IMR-90 (cell line): ENCODE measurements at regions not wholly inside any gene's neighbourhood (a gene's known extent, or its start where the extent isn't known, plus 50 kb on each side); places are given as distances from the start of the nearest gene placed in this dataset.

Experiments used
- ATAC-seq: fragments of 200-7000 bp; cut with Tn5 transposase; 2 replicates; pipeline ENCODE4 v1.9.1; 2020; ENCODE audit warnings: low read depth, mild to moderate bottlenecking, moderate library complexity
- BruUV-seq: library from RNA; stranded (reverse); fragments of 400-500 nt; replicated peaks from 2 replicates; lab custom pipeline; 2021; lab: Mats Ljungman, UMichigan
- CTCF ChIA-PET: fragments of 300-600 bp; formaldehyde crosslinking; extraction: SDS; loops from one replicate; lab custom pipeline; 2021; ENCODE audit warnings: antibody characterized with exemption; lab: Yijun Ruan, JAX
- POLR2A ChIA-PET: fragments of 300-600 bp; sonication (Branson Sonifier 250); formaldehyde crosslinking; loops from one replicate; lab custom pipeline; 2022; ENCODE audit warnings: antibody characterized with exemption; ENCODE audit not compliant: unreplicated experiment; lab: Charles Lee
- DNase-seq: peaks from one replicate; pipeline ENCODE4 v3.0.0; 2013
- H2AFZ ChIP-seq: replicated peaks from 2 replicates; pipeline ENCODE3; 2013; ENCODE audit warnings: low read length, mild to moderate bottlenecking; ENCODE audit not compliant: poor library complexity
- H2AK5ac ChIP-seq: 2 replicates; pipeline ENCODE4 v1.6.1; 2013; ENCODE audit warnings: low read depth, low read length, inconsistent platforms
- H2AK9ac ChIP-seq: replicated peaks from 2 replicates; pipeline ENCODE3; 2013; ENCODE audit warnings: mild to moderate bottlenecking, low read depth, low read length, moderate library complexity; ENCODE audit not compliant: poor library complexity
- H2BK120ac ChIP-seq: 2 replicates; pipeline ENCODE4 v1.6.1; 2013; ENCODE audit warnings: low read depth, low read length, inconsistent platforms
- H2BK15ac ChIP-seq: 3 replicates; pipeline ENCODE4 v1.6.1; 2013; ENCODE audit warnings: low read depth, low read length, inconsistent platforms
- H2BK20ac ChIP-seq: 2 replicates; pipeline ENCODE4 v1.6.1; 2013; ENCODE audit warnings: low read depth, mild to moderate bottlenecking, inconsistent platforms, low read length, moderate library complexity
- H2BK5ac ChIP-seq: 2 replicates; pipeline ENCODE4 v1.6.1; 2013; ENCODE audit warnings: mild to moderate bottlenecking, low read depth, low read length, inconsistent platforms; ENCODE audit not compliant: poor library complexity, severe bottlenecking
- H3K14ac ChIP-seq: replicated peaks from 2 replicates; pipeline ENCODE4 v1.6.1; 2013; ENCODE audit warnings: low read depth, low read length, inconsistent platforms
- H3K18ac ChIP-seq: 2 replicates; pipeline ENCODE4 v1.6.1; 2013; ENCODE audit warnings: low read depth, low read length, control low read depth
- H3K23ac ChIP-seq: 2 replicates; pipeline ENCODE4 v1.6.1; 2013; ENCODE audit warnings: low read depth, low read length, inconsistent platforms
- H3K27ac ChIP-seq: 2 replicates; pipeline ENCODE4 v1.5.1; 2013; ENCODE audit warnings: mild to moderate bottlenecking, control low read depth, low read length; ENCODE audit not compliant: insufficient read depth
- H3K27me3 ChIP-seq: 2 replicates; pipeline ENCODE4 v1.6.1; 2013; ENCODE audit warnings: low read length; ENCODE audit not compliant: control insufficient read depth, insufficient read depth
- H3K36me3 ChIP-seq: 2 replicates; pipeline ENCODE4 v1.6.1; 2013; ENCODE audit warnings: low read length, mixed read lengths; ENCODE audit not compliant: control insufficient read depth, insufficient read depth
- H3K4ac ChIP-seq: 2 replicates; pipeline ENCODE4 v1.6.1; 2013; ENCODE audit warnings: low read depth, low read length, inconsistent platforms
- H3K4me1 ChIP-seq: 2 replicates; pipeline ENCODE4 v1.6.1; 2013; ENCODE audit warnings: low read length, mixed read lengths; ENCODE audit not compliant: control insufficient read depth, insufficient read depth
- H3K4me2 ChIP-seq: 2 replicates; pipeline ENCODE4 v1.6.1; 2013; ENCODE audit warnings: low read depth, mild to moderate bottlenecking, control low read depth, low read length, moderate library complexity
- H3K4me3 ChIP-seq: 2 replicates; pipeline ENCODE4 v1.5.1; 2013; ENCODE audit warnings: low read depth, mild to moderate bottlenecking, control low read depth, low read length, moderate library complexity; ENCODE audit not compliant: insufficient read depth
- H3K56ac ChIP-seq: 2 replicates; pipeline ENCODE4 v1.6.1; 2013; ENCODE audit warnings: low read length, inconsistent platforms; ENCODE audit not compliant: insufficient read depth; ENCODE audit errors: extremely low read depth
- H3K79me1 ChIP-seq, 2 experiments: 2 replicates each; pipeline ENCODE4 v1.6.1; 2013; ENCODE audit warnings: low read length in 2 of 2, inconsistent platforms in 1 of 2, low read depth in 1 of 2
- H3K9ac ChIP-seq: 2 replicates; pipeline ENCODE4 v1.6.1; 2013; ENCODE audit warnings: low read depth, low read length, control low read depth
- H3K9me1 ChIP-seq: 2 replicates; pipeline ENCODE4 v1.6.1; 2013; ENCODE audit warnings: low read length, inconsistent platforms; ENCODE audit not compliant: insufficient read depth
- H3K9me3 ChIP-seq: 2 replicates; pipeline ENCODE4 v1.6.1; 2013; ENCODE audit warnings: low read length; ENCODE audit not compliant: control insufficient read depth, insufficient read depth
- H4K20me1 ChIP-seq: 2 replicates; pipeline ENCODE4 v1.6.1; 2013; ENCODE audit warnings: low read length, inconsistent platforms; ENCODE audit not compliant: insufficient read depth
- H4K5ac ChIP-seq: 2 replicates; pipeline ENCODE4 v1.6.1; 2013; ENCODE audit warnings: mild to moderate bottlenecking, low read depth, low read length, control low read depth
- H4K8ac ChIP-seq, 2 experiments: 2 replicates each; pipeline ENCODE4 v1.6.1; 2013; ENCODE audit warnings: low read depth in 2 of 2, low read length in 2 of 2, control low read depth in 1 of 2, inconsistent platforms in 1 of 2
- H4K91ac ChIP-seq: 2 replicates; pipeline ENCODE4 v1.6.1; 2013; ENCODE audit warnings: low read depth, low read length, inconsistent platforms; ENCODE audit not compliant: insufficient read depth
- BHLHE40 ChIP-seq: fragments of 150-350 bp; IDR thresholded peaks from 2 replicates; pipeline ENCODE4 v1.6.1; 2016; ENCODE audit warnings: mild to moderate bottlenecking, low read depth, low read length
- CEBPB ChIP-seq: IDR thresholded peaks from 2 replicates; pipeline ENCODE4 v1.6.1; 2012; ENCODE audit warnings: low read depth, low read length, improper control_type of control experiment
- CHD1 ChIP-seq: IDR thresholded peaks from 2 replicates; pipeline ENCODE4 v1.6.1; 2012; ENCODE audit warnings: low read depth, low read length, improper control_type of control experiment
- CTCF ChIP-seq: conservative IDR thresholded peaks from 2 replicates; pipeline ENCODE4 v1.5.1; 2012; ENCODE audit warnings: mild to moderate bottlenecking, low read depth, low read length, improper control_type of control experiment
- ELK1 ChIP-seq: fragments of 150-350 bp; IDR thresholded peaks from 2 replicates; pipeline ENCODE4 v1.6.1; 2016; ENCODE audit warnings: low read depth, mild to moderate bottlenecking, low read length, moderate library complexity, borderline replicate concordance
- FOS ChIP-seq: fragments of 150-350 bp; IDR thresholded peaks from 2 replicates; pipeline ENCODE4 v1.6.1; 2016; ENCODE audit warnings: low read depth, low read length
- MAFK ChIP-seq: IDR thresholded peaks from 2 replicates; pipeline ENCODE4 v1.6.1; 2012; ENCODE audit warnings: low read depth, low read length, improper control_type of control experiment
- MAZ ChIP-seq: IDR thresholded peaks from 2 replicates; pipeline ENCODE4 v1.6.1; 2012; ENCODE audit warnings: low read depth, mild to moderate bottlenecking, low read length, improper control_type of control experiment, moderate library complexity, borderline replicate concordance
- MXI1 ChIP-seq: IDR thresholded peaks from 2 replicates; pipeline ENCODE4 v1.6.1; 2012; ENCODE audit warnings: low read depth, mild to moderate bottlenecking, low read length, moderate library complexity, borderline replicate concordance
- NFE2L2 ChIP-seq: fragments of 150-350 bp; IDR thresholded peaks from 2 replicates; pipeline ENCODE4 v1.6.1; 2016; ENCODE audit warnings: low read depth, mild to moderate bottlenecking, low read length
- POLR2A ChIP-seq: IDR thresholded peaks from 2 replicates; pipeline ENCODE4 v1.6.1; 2012; ENCODE audit warnings: mild to moderate bottlenecking, low read depth, low read length
- RAD21 ChIP-seq: IDR thresholded peaks from 2 replicates; pipeline ENCODE4 v1.6.1; 2012; ENCODE audit warnings: low read length, improper control_type of control experiment
- RCOR1 ChIP-seq: IDR thresholded peaks from 2 replicates; pipeline ENCODE4 v1.6.1; 2012; ENCODE audit warnings: mild to moderate bottlenecking, low read length, improper control_type of control experiment; ENCODE audit not compliant: insufficient replicate concordance
- RFX5 ChIP-seq: IDR thresholded peaks from 2 replicates; pipeline ENCODE4 v1.8.0; 2012; ENCODE audit warnings: low read depth, mild to moderate bottlenecking, low read length, moderate library complexity
- SMC3 ChIP-seq: fragments of 150-350 bp; IDR thresholded peaks from 2 replicates; pipeline ENCODE4 v1.6.1; 2016; ENCODE audit warnings: low read depth, mild to moderate bottlenecking, antibody characterized with exemption, low read length, moderate library complexity
- USF2 ChIP-seq: fragments of 150-350 bp; IDR thresholded peaks from 2 replicates; pipeline ENCODE4 v1.6.1; 2017; ENCODE audit warnings: mild to moderate bottlenecking, antibody characterized with exemption, low read length, low read depth
- WGBS, 2 experiments: methylation state at CpG; one replicate each; pipeline versions ENCODE4 v1.1.5 to v1.1.7; 2013; ENCODE audit warnings: missing lambda C conversion rate in 2 of 2; ENCODE audit not compliant: insufficient read length in 1 of 2; ENCODE audit errors: extremely low coverage in 2 of 2; 5-methylcytosine and 5-hydroxymethylcytosine counted together
- dilution Hi-C: fragments of 300-500 bp; cut with HindIII; formaldehyde crosslinking; loops from one replicate; pipeline ENCODE4 v1.14.3; 2018; ENCODE audit warnings: low sequenced_read_pairs; ENCODE audit not compliant: unreplicated experiment
- in situ Hi-C: fragments of 300-500 bp; cut with MboI; formaldehyde crosslinking; loops from 3 replicates; pipeline ENCODE4 v1.14.3; 2019; ENCODE audit warnings: low sequenced_read_pairs, inconsistent platforms, mixed read lengths
- intact Hi-C: fragments of 100-400 bp; cut with micrococcal nuclease; formaldehyde crosslinking; loops from 2 replicates; pipeline ENCODE4 v1.10.0; 2022

GRCh38 chr2:36071698-36072097 lies 283.9 kb upstream of the CRIM1 start:
- Histone ChIP-seq H2AK5ac (no peak overlapping the region), H4K5ac (no peak overlapping the region), H3K23ac (no peak overlapping the region), H3K27me3 (no peaks in the 10 kb centered on the region), H4K20me1 (no peaks in the 10 kb centered on the region), H3K4me3 (no peak overlapping the region), H2AFZ (no peak overlapping the region), H2BK15ac (no peak overlapping the region), H3K18ac (no peak overlapping the region), H4K8ac (no peak overlapping the region), H3K4me2 (no peak overlapping the region), H3K4me1 (no peaks in the 10 kb centered on the region), H3K9me3 (no peaks in the 10 kb centered on the region), H2BK5ac (no peak overlapping the region), H3K79me1 (no peaks in the 10 kb centered on the region), H2BK20ac (no peak overlapping the region), H2AK9ac (no peak overlapping the region), H4K91ac (no peak overlapping the region), H3K56ac (no peak overlapping the region), H3K27ac (no peak overlapping the region), H3K4ac (no peak overlapping the region), H3K9ac (no peak overlapping the region), H3K9me1 (no peaks in the 10 kb centered on the region), H2BK120ac (no peak overlapping the region), H3K14ac (no peak overlapping the region), H3K36me3 (no peaks in the 10 kb centered on the region)
- ATAC-seq (no peak), DNase-seq (no peak)
- dilution Hi-C loops = no loop called here
- no TSS peak for BruUV-seq
- whole genome bisulfite sequencing, 2 experiments = no CpG with 5 or more reads among the region's 1 CpG
- CTCF ChIA-PET = interaction anchor here (0.7 kb wide), 1 partner anchor 97 kb away, joined by 3 read pairs; no protein-coding TSS in a partner anchor
- intact Hi-C loops = no loop called here
- POLR2A ChIA-PET = no interaction called here
- TF ChIP-seq CTCF (no peak), NFE2L2 (no peak), RAD21 (no peak), CEBPB (no peak), USF2 (no peak), BHLHE40 (no peak), CHD1 (no peak), MXI1 (no peak), SMC3 (no peak), RFX5 (no peak), POLR2A (no peak), MAZ (no peak), ELK1 (no peak), RCOR1 (no peak), MAFK (no peak), FOS (no peak)
- in situ Hi-C loops = no loop called here
